H1 (cell line): ENCODE measurements at regions not wholly inside any gene's neighbourhood (a gene's known extent, or its start where the extent isn't known, plus 50 kb on each side); places are given as distances from the start of the nearest gene placed in this dataset.

ENCODE experiments used
- CTCF ChIA-PET: fragments of 300-600 bp; sonication (Branson Sonifier 250); formaldehyde crosslinking; loops from one replicate; lab custom pipeline; 2021; ENCODE audit not compliant: partially characterized antibody; lab: Charles Lee
- POLR2A ChIA-PET: fragments of 300-600 bp; sonication (Branson Sonifier 250); formaldehyde crosslinking; loops from one replicate; lab custom pipeline; 2021; ENCODE audit warnings: inconsistent platforms; ENCODE audit not compliant: partially characterized antibody; lab: Charles Lee
- DNase-seq, 2 experiments: peaks; one replicate each; pipeline versions ENCODE4 v3.0.0 to v3.0.0-alpha.2; 2010 to 2022; ENCODE audit warnings: low spot score in 2 of 2, low read depth in 1 of 2, mixed read lengths in 1 of 2
- FAIRE-seq: peaks from 2 replicates; lab custom pipeline; 2011; peaks lifted over from hg19 to GRCh38; lab: Jason Lieb, UNC
- H2AFZ ChIP-seq: 2 replicates; pipeline ENCODE4 v1.8.1; 2012; ENCODE audit warnings: low read length, inconsistent platforms
- H2AK5ac ChIP-seq: 2 replicates; pipeline ENCODE4 v1.6.1; 2013; ENCODE audit warnings: low read depth, low read length
- H2BK120ac ChIP-seq: replicated peaks from 2 replicates; pipeline ENCODE3; 2013; ENCODE audit warnings: low read depth, low read length, inconsistent platforms
- H2BK12ac ChIP-seq: 2 replicates; pipeline ENCODE4 v1.6.1; 2013; ENCODE audit warnings: low read depth, low read length
- H2BK15ac ChIP-seq: 2 replicates; pipeline ENCODE4 v1.6.1; 2013; ENCODE audit warnings: low read length
- H2BK20ac ChIP-seq: 2 replicates; pipeline ENCODE4 v1.6.1; 2013; ENCODE audit warnings: low read length
- H2BK5ac ChIP-seq: 2 replicates; pipeline ENCODE4 v1.6.1; 2013; ENCODE audit warnings: low read depth, low read length
- H3K14ac ChIP-seq: 2 replicates; pipeline ENCODE4 v1.6.1; 2013; ENCODE audit warnings: inconsistent platforms; ENCODE audit not compliant: insufficient read length
- H3K18ac ChIP-seq: 2 replicates; pipeline ENCODE4 v1.6.1; 2013; ENCODE audit warnings: low read length; ENCODE audit errors: extremely low read depth
- H3K23ac ChIP-seq: 2 replicates; pipeline ENCODE4 v1.6.1; 2013; ENCODE audit warnings: inconsistent platforms; ENCODE audit not compliant: insufficient read length
- H3K23me2 ChIP-seq: 2 replicates; pipeline ENCODE4 v1.6.1; 2013; ENCODE audit warnings: low read depth, low read length
- H3K27ac ChIP-seq: 2 replicates; pipeline ENCODE4 v1.6.1; 2011; ENCODE audit warnings: low read depth, low read length, inconsistent platforms
- H3K27me3 ChIP-seq, 4 experiments: replicated peaks in 1 of 4; 1 replicate in 1 of 4; 2 replicates in 3 of 4; pipeline versions ENCODE4 v1.6.1 to v1.8.1; 2011 to 2013; ENCODE audit warnings: low read length in 3 of 4, mild to moderate bottlenecking in 3 of 4, inconsistent platforms in 2 of 4, mixed read lengths in 2 of 4, moderate library complexity in 1 of 4; ENCODE audit not compliant: control insufficient read depth in 3 of 4, insufficient read depth in 3 of 4; ENCODE audit errors: extremely low read depth in 1 of 4
- H3K36me3 ChIP-seq, 4 experiments: 2 replicates each; pipeline versions ENCODE4 v1.6.1 to v1.8.1; 2011 to 2013; ENCODE audit warnings: mild to moderate bottlenecking in 4 of 4, low read length in 3 of 4, moderate library complexity in 2 of 4, control low read depth in 1 of 4, inconsistent platforms in 1 of 4; ENCODE audit not compliant: insufficient read depth in 4 of 4, control insufficient read depth in 2 of 4
- H3K4ac ChIP-seq: replicated peaks from 2 replicates; pipeline ENCODE3; 2013; ENCODE audit warnings: low read length, low read depth, mixed read lengths, inconsistent platforms; ENCODE audit not compliant: insufficient read length
- H3K4me1 ChIP-seq, 4 experiments: replicated peaks in 1 of 4; 1 replicate in 1 of 4; 2 replicates in 3 of 4; pipeline versions ENCODE4 v1.6.1 to v1.8.1; 2011 to 2013; ENCODE audit warnings: low read length in 3 of 4, inconsistent platforms in 2 of 4, mixed read lengths in 1 of 4; ENCODE audit not compliant: insufficient read depth in 4 of 4, control insufficient read depth in 3 of 4
- H3K4me2 ChIP-seq, 2 experiments: 2 replicates each; pipeline versions ENCODE4 v1.6.1 to v1.8.1; 2011 to 2013; ENCODE audit warnings: low read depth in 2 of 2, low read length in 2 of 2, control low read depth in 1 of 2, inconsistent platforms in 1 of 2, mild to moderate bottlenecking in 1 of 2; ENCODE audit not compliant: insufficient read depth in 1 of 2
- H3K4me3 ChIP-seq, 4 experiments: fragments of 200-600, 300-600 bp in 1 of 4; sonication (generic), shearing (Covaris generic), sonication (Bioruptor Twin) in 1 of 4; 2 replicates each; pipeline versions ENCODE4 v1.5.1 to v1.8.1; 2011 to 2016; ENCODE audit warnings: low read length in 4 of 4, low read depth in 3 of 4, control low read depth in 2 of 4, inconsistent platforms in 2 of 4, mild to moderate bottlenecking in 2 of 4, mixed read lengths in 1 of 4, moderate library complexity in 1 of 4; ENCODE audit not compliant: insufficient read depth in 2 of 4; ENCODE audit errors: extremely low read depth in 1 of 4
- H3K56ac ChIP-seq: replicated peaks from 2 replicates; pipeline ENCODE3; 2013; ENCODE audit warnings: low read depth, mild to moderate bottlenecking, mixed read lengths, low read length, inconsistent platforms; ENCODE audit not compliant: insufficient read length
- H3K79me1 ChIP-seq: 2 replicates; pipeline ENCODE4 v1.6.1; 2013; ENCODE audit warnings: low read depth, low read length, control low read depth
- H3K79me2 ChIP-seq, 2 experiments: 2 replicates each; pipeline versions ENCODE4 v1.6.1 to v1.8.1; 2012 to 2013; ENCODE audit warnings: low read length in 2 of 2, mild to moderate bottlenecking in 2 of 2, inconsistent platforms in 1 of 2; ENCODE audit not compliant: insufficient read depth in 2 of 2, control insufficient read depth in 1 of 2
- H3K9ac ChIP-seq, 4 experiments: replicated peaks in 1 of 4; 1 replicate in 1 of 4; 2 replicates in 3 of 4; pipeline versions ENCODE4 v1.6.1 to v1.8.1; 2011 to 2013; ENCODE audit warnings: low read depth in 3 of 4, low read length in 3 of 4, control low read depth in 2 of 4, mild to moderate bottlenecking in 2 of 4, moderate library complexity in 2 of 4, inconsistent platforms in 1 of 4; ENCODE audit errors: extremely low read depth in 1 of 4
- H3K9me3 ChIP-seq, 2 experiments: 2 replicates each; pipeline versions ENCODE4 v1.6.1 to v1.8.1; 2012 to 2013; ENCODE audit warnings: mild to moderate bottlenecking in 2 of 2, moderate library complexity in 2 of 2, control low read depth in 1 of 2, inconsistent platforms in 1 of 2, low read depth in 1 of 2, low read length in 1 of 2, mixed read lengths in 1 of 2; ENCODE audit not compliant: insufficient read depth in 2 of 2
- H4K20me1 ChIP-seq, 2 experiments: replicated peaks in 1 of 2; 2 replicates each; pipeline versions ENCODE3 to v1.8.1; 2011 to 2013; ENCODE audit warnings: inconsistent platforms in 2 of 2, low read length in 2 of 2, mild to moderate bottlenecking in 1 of 2; ENCODE audit not compliant: insufficient read depth in 2 of 2, control insufficient read depth in 1 of 2
- H4K5ac ChIP-seq: 2 replicates; pipeline ENCODE4 v1.6.1; 2013; ENCODE audit warnings: low read length, low read depth, mixed read lengths, inconsistent platforms; ENCODE audit not compliant: insufficient read length
- H4K8ac ChIP-seq: 2 replicates; pipeline ENCODE4 v1.8.0; 2013; ENCODE audit warnings: mild to moderate bottlenecking, moderate library complexity, low read length, inconsistent platforms; ENCODE audit not compliant: insufficient read depth; ENCODE audit errors: extremely low read depth
- H4K91ac ChIP-seq: replicated peaks from 2 replicates; pipeline ENCODE3; 2013; ENCODE audit warnings: low read length, mixed read lengths, inconsistent platforms; ENCODE audit not compliant: insufficient read length
- ATF3 ChIP-seq: IDR thresholded peaks from 2 replicates; pipeline ENCODE4 v1.6.1; 2011; ENCODE audit warnings: low read depth, mild to moderate bottlenecking, low read length; ENCODE audit not compliant: insufficient read depth
- CBX8 ChIP-seq: fragments of 300-800, 300-1000 bp; sonication (generic); IDR thresholded peaks from 2 replicates; pipeline ENCODE4 v1.7.1; 2016; ENCODE audit warnings: low read depth, low read length, borderline replicate concordance
- CREB1 ChIP-seq: IDR thresholded peaks from 2 replicates; pipeline ENCODE4 v1.6.1; 2012; ENCODE audit warnings: inconsistent platforms
- CTCF ChIP-seq, 3 experiments: IDR thresholded peaks; 1 replicate in 2 of 3; 2 replicates in 1 of 3; pipeline versions ENCODE4 v1.5.1 to v1.6.1; 2011; ENCODE audit warnings: low read length in 3 of 3, mild to moderate bottlenecking in 3 of 3, inconsistent platforms in 2 of 3, low read depth in 1 of 3, moderate library complexity in 1 of 3; ENCODE audit not compliant: insufficient read depth in 1 of 3; ENCODE audit errors: control extremely low read depth in 1 of 3
- EZH2 ChIP-seq: fragments of 200-600 bp; sonication (generic); IDR thresholded peaks from 2 replicates; pipeline ENCODE4 v1.7.1; 2012; ENCODE audit warnings: low read depth, mild to moderate bottlenecking, moderate library complexity, low read length, inconsistent platforms; ENCODE audit not compliant: severe bottlenecking
- GABPA ChIP-seq: IDR thresholded peaks from 2 replicates; pipeline ENCODE4 v1.6.1; 2011; ENCODE audit warnings: mild to moderate bottlenecking, low read length, moderate library complexity, borderline replicate concordance; ENCODE audit not compliant: insufficient read depth
- POLR2AphosphoS5 ChIP-seq: IDR thresholded peaks from 2 replicates; pipeline ENCODE4 v1.6.1; 2011; ENCODE audit warnings: low read depth, low read length
- RBBP5 ChIP-seq: IDR thresholded peaks from 2 replicates; pipeline ENCODE4 v1.7.1; 2012; ENCODE audit warnings: low read depth, mild to moderate bottlenecking, inconsistent platforms, low read length, moderate library complexity, borderline replicate concordance
- RNF2 ChIP-seq: fragments of 200-900, 300-1000 bp; sonication (generic); IDR thresholded peaks from 2 replicates; pipeline ENCODE4 v1.7.1; 2016; ENCODE audit warnings: borderline replicate concordance, low read depth, mild to moderate bottlenecking, antibody characterized with exemption, low read length; ENCODE audit not compliant: poor library complexity, severe bottlenecking; ENCODE audit errors: missing control alignments
- USF2 ChIP-seq: IDR thresholded peaks from 2 replicates; pipeline ENCODE4 v1.6.1; 2011; ENCODE audit warnings: low read length, improper control_type of control experiment
- WGBS, 2 experiments: shearing (Covaris generic) in 1 of 2; methylation state at CpG; one replicate each; pipeline versions ENCODE4 v1.1.6 to v1.1.7; 2013 to 2015; ENCODE audit warnings: low lambda C conversion rate in 2 of 2, mixed read lengths in 2 of 2, inconsistent platforms in 1 of 2, low coverage in 1 of 2, missing lambda C conversion rate in 1 of 2; ENCODE audit not compliant: insufficient replicate concordance in 2 of 2, insufficient coverage in 1 of 2, insufficient read length in 1 of 2; ENCODE audit errors: extremely low coverage in 1 of 2, missing lambda C conversion rate in 1 of 2; 5-methylcytosine and 5-hydroxymethylcytosine counted together

- Histone ChIP-seq H3K4ac (no peak overlapping the region), H2BK120ac (no peak overlapping the region), H2BK5ac (no peak overlapping the region), H3K14ac (no peak overlapping the region), H3K23me2 (no peaks in the 10 kb centered on the region), H3K56ac (no peak overlapping the region), H3K9me3 (no peaks in the 10 kb centered on the region), H4K8ac (no peak overlapping the region), H2BK12ac (no peak overlapping the region), H4K20me1 (no peaks in the 10 kb centered on the region), H3K79me2 (no peaks in the 10 kb centered on the region), H2AK5ac (no peak overlapping the region), H4K5ac (no peak overlapping the region), H3K27ac (no peak overlapping the region), H3K23ac (no peak overlapping the region), H3K4me2 (no peak overlapping the region), H2BK20ac (no peak overlapping the region), H3K27me3 (no peaks in the 10 kb centered on the region), H3K4me3 (no peak overlapping the region), H4K91ac (no peak overlapping the region), H3K4me1 (no peaks in the 10 kb centered on the region), H2BK15ac (no peak overlapping the region), H3K18ac (no peak overlapping the region), H2AFZ (no peak overlapping the region), H3K9ac (no peak overlapping the region), H3K36me3 (no peaks in the 10 kb centered on the region; a peak in 1 of 8 replicates), H3K79me1 (no peaks in the 10 kb centered on the region)
- FAIRE-seq, result no peak
- no peak for DNase-seq
- CTCF ChIA-PET, result interaction anchor here (0.7 kb wide), 1 partner anchor 128 kb away, joined by 3 read pairs; no protein-coding TSS in a partner anchor
- POLR2A ChIA-PET, result no interaction called here
- 78% methylated on average over 1 of the region's 1 CpG; no CpG with 5 or more reads in 1 of the 2 experiments for WGBS, 2 experiments
- no peak for TF ChIP-seq USF2
- no peak for TF ChIP-seq RBBP5
- no peak for TF ChIP-seq CREB1
- TF ChIP-seq POLR2AphosphoS5, result no peak
- no peak for TF ChIP-seq ATF3
- TF ChIP-seq EZH2, result no peak
- no peak for TF ChIP-seq CBX8
- TF ChIP-seq CTCF (IDR thresholded peaks at IDR 0.05; ENCODE audit: control extremely low read depth in 1 of 3, insufficient read depth in 1 of 3, low read depth in 1 of 3, low read length in 3 of 3), result no peak
- TF ChIP-seq RNF2, result no peak
- TF ChIP-seq GABPA, result no peak
Observed at GRCh38 chr9:12511726-12512125, 181.5 kb upstream of the TYRP1 start.
